ENCODE measurements at regions not wholly inside any gene's neighbourhood (a gene's known extent, or its start where the extent isn't known, plus 50 kb on each side); places are given as distances from the start of the nearest gene placed in this dataset.
"Not testable (repeated sequence)": the region's sequence is repeated elsewhere in the genome, so short reads cannot be mapped to it uniquely, and the experiment has no call there.

DNA sequence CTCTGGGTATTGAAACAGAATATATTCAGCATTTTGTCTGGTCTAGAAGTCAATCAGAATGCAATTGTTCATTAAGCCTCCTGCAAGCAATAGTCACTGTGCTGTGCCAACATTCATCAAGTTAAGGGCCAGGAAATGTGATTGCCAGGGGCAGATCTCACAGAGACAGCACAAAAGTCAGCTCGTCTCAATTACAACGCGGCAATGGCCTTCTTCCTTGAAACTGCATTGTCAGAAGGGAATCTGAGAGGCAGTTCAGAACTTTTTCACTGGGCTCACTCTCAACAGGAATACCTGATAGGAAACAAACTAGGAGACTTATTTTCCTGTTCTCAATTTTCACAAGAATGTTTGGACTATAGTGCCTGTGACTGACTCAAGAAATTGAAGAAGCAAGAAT lies 131.1 kb upstream of the NR3C2 start:
- no peaks in the 10 kb centered on the region for H3K27me3 ChIP-seq (ENCODE audit: control insufficient read depth in 1 of 2, insufficient read depth in 2 of 2, low read length in 2 of 2)
- no peaks in the 10 kb centered on the region for H3K9me3 ChIP-seq (ENCODE audit: control insufficient read depth in 2 of 2, insufficient read depth in 1 of 2, low read depth in 1 of 2, low read length in 1 of 2)
- no peaks in the 10 kb centered on the region for H3K4me1 ChIP-seq (ENCODE audit: control insufficient read depth in 2 of 2, insufficient read depth in 2 of 2, low read length in 1 of 2)
- 33 to 46% methylated on average over 3 of the region's 3 CpGs for WGBS, 2 donors
- no peaks in the 10 kb centered on the region for H3K36me3 ChIP-seq (ENCODE audit: control insufficient read depth in 2 of 2, insufficient read depth in 2 of 2, low read length in 1 of 2)
- no peak overlapping the region for H3K4me3 ChIP-seq (ENCODE audit: low read depth in 1 of 2, low read length in 2 of 2)
- H3K27ac ChIP-seq (ENCODE audit: low read depth in 2 of 2, low read length in 1 of 2), result no peak overlapping the region

GRCh38 chr4:148565801-148566200 lies 123.6 kb upstream of the NR3C2 start:
- H3K27ac ChIP-seq (ENCODE audit: low read depth in 2 of 2, low read length in 1 of 2), result no peak overlapping the region
- no peak overlapping the region for H3K4me3 ChIP-seq (ENCODE audit: low read depth in 1 of 2, low read length in 2 of 2)
- H3K36me3 ChIP-seq (ENCODE audit: control insufficient read depth in 2 of 2, insufficient read depth in 2 of 2, low read length in 1 of 2), result no peaks in the 10 kb centered on the region
- no peaks in the 10 kb centered on the region for H3K9me3 ChIP-seq (ENCODE audit: control insufficient read depth in 2 of 2, insufficient read depth in 1 of 2, low read depth in 1 of 2, low read length in 1 of 2)
- H3K27me3 ChIP-seq (ENCODE audit: control insufficient read depth in 1 of 2, insufficient read depth in 2 of 2, low read length in 2 of 2), result no peaks in the 10 kb centered on the region
- H3K4me1 ChIP-seq (ENCODE audit: control insufficient read depth in 2 of 2, insufficient read depth in 2 of 2, low read length in 1 of 2), result no peaks in the 10 kb centered on the region

GRCh38 chr4:148563684-148564083 lies 121.5 kb upstream of the NR3C2 start:
- Histone ChIP-seq H3K9me3 (ENCODE audit: control insufficient read depth in 2 of 2, insufficient read depth in 1 of 2, low read depth in 1 of 2, low read length in 1 of 2) (no peaks in the 10 kb centered on the region), H3K27ac (ENCODE audit: low read depth in 2 of 2, low read length in 1 of 2) (no peak overlapping the region), H3K36me3 (ENCODE audit: control insufficient read depth in 2 of 2, insufficient read depth in 2 of 2, low read length in 1 of 2) (no peaks in the 10 kb centered on the region), H3K4me1 (ENCODE audit: control insufficient read depth in 2 of 2, insufficient read depth in 2 of 2, low read length in 1 of 2) (no peaks in the 10 kb centered on the region), H3K27me3 (ENCODE audit: control insufficient read depth in 1 of 2, insufficient read depth in 2 of 2, low read length in 2 of 2) (no peaks in the 10 kb centered on the region), H3K4me3 (ENCODE audit: low read depth in 1 of 2, low read length in 2 of 2) (no peak overlapping the region)
- WGBS, 2 donors, result 52 to 58% methylated on average over 3 of the region's 3 CpGs

- 71 to 83% methylated on average over 1 of the region's 1 CpG for WGBS, 2 donors
- no peaks in the 10 kb centered on the region for H3K36me3 ChIP-seq (ENCODE audit: control insufficient read depth in 2 of 2, insufficient read depth in 2 of 2, low read length in 1 of 2)
- no peaks in the 10 kb centered on the region for H3K27me3 ChIP-seq (ENCODE audit: control insufficient read depth in 1 of 2, insufficient read depth in 2 of 2, low read length in 2 of 2)
- no peaks in the 10 kb centered on the region for H3K4me1 ChIP-seq (ENCODE audit: control insufficient read depth in 2 of 2, insufficient read depth in 2 of 2, low read length in 1 of 2)
- no peaks in the 10 kb centered on the region for H3K9me3 ChIP-seq (ENCODE audit: control insufficient read depth in 2 of 2, insufficient read depth in 1 of 2, low read depth in 1 of 2, low read length in 1 of 2)
- H3K4me3 ChIP-seq (ENCODE audit: low read depth in 1 of 2, low read length in 2 of 2), result no peak overlapping the region
- no peak overlapping the region for H3K27ac ChIP-seq (ENCODE audit: low read depth in 2 of 2, low read length in 1 of 2)
These were observed 119.3 kb upstream of the NR3C2 start for GRCh38 chr4:148561467-148561866.

GRCh38 chr4:148557793-148558192 lies 115.6 kb upstream of the NR3C2 start:
- H3K27me3 ChIP-seq (ENCODE audit: control insufficient read depth in 1 of 2, insufficient read depth in 2 of 2, low read length in 2 of 2), result no peaks in the 10 kb centered on the region
- H3K36me3 ChIP-seq (ENCODE audit: control insufficient read depth in 2 of 2, insufficient read depth in 2 of 2, low read length in 1 of 2), result no peaks in the 10 kb centered on the region
- no peak overlapping the region for H3K27ac ChIP-seq (ENCODE audit: low read depth in 2 of 2, low read length in 1 of 2)
- 79 to 86% methylated on average over 3 of the region's 3 CpGs for WGBS, 2 donors
- H3K9me3 ChIP-seq (ENCODE audit: control insufficient read depth in 2 of 2, insufficient read depth in 1 of 2, low read depth in 1 of 2, low read length in 1 of 2), result no peaks in the 10 kb centered on the region
- H3K4me3 ChIP-seq (ENCODE audit: low read depth in 1 of 2, low read length in 2 of 2), result no peak overlapping the region
- H3K4me1 ChIP-seq (ENCODE audit: control insufficient read depth in 2 of 2, insufficient read depth in 2 of 2, low read length in 1 of 2), result no peaks in the 10 kb centered on the region

DNA sequence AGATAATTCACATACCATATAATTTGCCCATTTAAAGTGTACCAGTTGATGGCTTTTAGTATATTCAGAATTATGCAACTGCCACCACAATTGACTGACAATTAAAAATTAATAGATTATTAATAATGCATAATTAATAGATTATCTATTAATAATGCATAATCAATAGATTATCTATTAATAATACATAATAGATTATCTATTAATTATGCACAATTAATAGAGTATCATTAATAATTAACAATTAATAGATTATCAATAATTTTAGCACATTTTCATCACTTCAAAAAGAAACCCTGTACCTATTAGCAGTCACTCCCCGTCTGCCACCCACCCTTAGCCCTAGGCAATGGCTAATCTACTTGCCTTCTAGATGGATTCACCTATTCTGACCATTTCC lies 108.6 kb upstream of the NR3C2 start:
- Histone ChIP-seq H3K9me3 (ENCODE audit: control insufficient read depth in 2 of 2, insufficient read depth in 1 of 2, low read depth in 1 of 2, low read length in 1 of 2) (no peaks in the 10 kb centered on the region), H3K4me3 (ENCODE audit: low read depth in 1 of 2, low read length in 2 of 2) (no peak overlapping the region), H3K27me3 (ENCODE audit: control insufficient read depth in 1 of 2, insufficient read depth in 2 of 2, low read length in 2 of 2) (no peaks in the 10 kb centered on the region), H3K36me3 (ENCODE audit: control insufficient read depth in 2 of 2, insufficient read depth in 2 of 2, low read length in 1 of 2) (no peaks in the 10 kb centered on the region), H3K4me1 (ENCODE audit: control insufficient read depth in 2 of 2, insufficient read depth in 2 of 2, low read length in 1 of 2) (no peaks in the 10 kb centered on the region), H3K27ac (ENCODE audit: low read depth in 2 of 2, low read length in 1 of 2) (no peak overlapping the region)
- WGBS, 2 donors, result 92 to 95% methylated on average over 1 of the region's 1 CpG

DNA sequence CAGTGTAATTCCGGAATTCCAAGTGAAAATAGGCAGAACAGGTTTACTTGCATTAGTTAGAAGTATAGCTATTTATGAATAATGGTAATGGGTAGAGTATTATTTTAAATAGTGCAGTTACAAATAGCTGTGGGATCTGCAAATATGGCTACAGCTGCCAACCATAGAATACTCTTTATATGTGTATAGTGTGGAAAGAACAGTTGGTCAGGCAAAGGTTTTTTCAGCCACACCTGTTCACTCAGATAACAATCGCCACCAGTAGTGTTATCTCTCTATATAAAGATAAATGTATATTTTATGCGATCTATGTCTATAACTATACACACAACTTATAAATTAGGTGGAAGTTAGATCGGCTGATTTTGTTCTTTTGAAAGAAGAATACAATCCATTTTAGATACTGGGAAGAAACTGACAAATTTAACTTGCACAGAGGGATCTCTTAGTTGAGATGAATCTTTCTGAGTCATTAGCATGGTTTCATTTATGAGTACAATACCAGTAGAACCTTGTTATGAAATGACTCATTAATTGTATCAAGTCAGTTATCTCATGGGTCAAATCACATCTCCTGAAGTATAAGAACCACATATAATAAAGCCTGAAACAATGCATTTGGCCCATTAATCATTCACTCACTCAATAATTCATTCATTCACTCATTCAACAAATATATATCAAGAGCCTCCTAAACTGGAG lies 100.9 kb upstream of the NR3C2 start:
- Histone ChIP-seq H3K27me3 (ENCODE audit: control insufficient read depth in 1 of 2, insufficient read depth in 2 of 2, low read length in 2 of 2) (no peaks in the 10 kb centered on the region), H3K9me3 (ENCODE audit: control insufficient read depth in 2 of 2, insufficient read depth in 1 of 2, low read depth in 1 of 2, low read length in 1 of 2) (no peaks in the 10 kb centered on the region), H3K4me1 (ENCODE audit: control insufficient read depth in 2 of 2, insufficient read depth in 2 of 2, low read length in 1 of 2) (no peaks in the 10 kb centered on the region), H3K27ac (ENCODE audit: low read depth in 2 of 2, low read length in 1 of 2) (no peak overlapping the region), H3K36me3 (ENCODE audit: control insufficient read depth in 2 of 2, insufficient read depth in 2 of 2, low read length in 1 of 2) (no peaks in the 10 kb centered on the region), H3K4me3 (ENCODE audit: low read depth in 1 of 2, low read length in 2 of 2) (no peak overlapping the region)
- WGBS, 2 donors, result 75 to 90% methylated on average over 4 of the region's 4 CpGs

DNA sequence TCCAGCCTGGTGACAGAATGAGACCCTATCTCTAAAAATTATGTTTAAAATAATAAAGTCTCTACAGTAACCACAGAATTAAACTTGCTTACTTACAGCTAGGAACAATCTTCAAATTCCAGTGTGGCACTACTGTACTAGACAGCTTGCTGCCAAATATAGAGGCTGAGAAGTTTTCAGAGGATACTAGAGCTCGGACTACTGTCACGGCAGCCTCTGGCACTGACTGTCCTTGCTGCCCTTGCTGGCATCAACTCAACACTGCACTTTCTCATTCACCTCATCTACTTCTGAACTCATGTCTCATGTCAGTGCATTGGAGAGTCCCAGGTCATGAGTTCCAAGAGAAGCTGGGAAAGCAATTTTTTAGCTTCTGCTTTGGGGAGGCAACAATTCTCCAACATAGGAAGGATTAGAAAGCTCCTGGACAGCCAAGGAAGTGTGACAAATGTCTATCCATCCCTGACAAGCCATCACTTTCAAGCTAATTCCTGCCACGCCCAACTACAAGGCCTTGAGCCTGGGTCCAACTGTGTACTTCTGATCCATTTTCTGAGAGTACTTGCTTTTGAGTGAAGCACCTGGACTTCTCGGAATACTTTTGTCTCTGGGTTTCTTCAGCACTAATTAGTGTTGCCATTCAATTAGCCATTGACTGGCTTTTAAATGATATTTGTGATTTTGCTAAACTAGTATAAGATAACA lies 98.6 kb upstream of the NR3C2 start:
- Histone ChIP-seq H3K4me1 (ENCODE audit: control insufficient read depth in 2 of 2, insufficient read depth in 2 of 2, low read length in 1 of 2) (no peaks in the 10 kb centered on the region), H3K9me3 (ENCODE audit: control insufficient read depth in 2 of 2, insufficient read depth in 1 of 2, low read depth in 1 of 2, low read length in 1 of 2) (no peaks in the 10 kb centered on the region), H3K4me3 (ENCODE audit: low read depth in 1 of 2, low read length in 2 of 2) (no peak overlapping the region), H3K36me3 (ENCODE audit: control insufficient read depth in 2 of 2, insufficient read depth in 2 of 2, low read length in 1 of 2) (no peaks in the 10 kb centered on the region), H3K27ac (ENCODE audit: low read depth in 2 of 2, low read length in 1 of 2) (no peak overlapping the region), H3K27me3 (ENCODE audit: control insufficient read depth in 1 of 2, insufficient read depth in 2 of 2, low read length in 2 of 2) (no peaks in the 10 kb centered on the region)
- 69 to 90% methylated on average over 4 of the region's 4 CpGs for WGBS, 2 donors

DNA sequence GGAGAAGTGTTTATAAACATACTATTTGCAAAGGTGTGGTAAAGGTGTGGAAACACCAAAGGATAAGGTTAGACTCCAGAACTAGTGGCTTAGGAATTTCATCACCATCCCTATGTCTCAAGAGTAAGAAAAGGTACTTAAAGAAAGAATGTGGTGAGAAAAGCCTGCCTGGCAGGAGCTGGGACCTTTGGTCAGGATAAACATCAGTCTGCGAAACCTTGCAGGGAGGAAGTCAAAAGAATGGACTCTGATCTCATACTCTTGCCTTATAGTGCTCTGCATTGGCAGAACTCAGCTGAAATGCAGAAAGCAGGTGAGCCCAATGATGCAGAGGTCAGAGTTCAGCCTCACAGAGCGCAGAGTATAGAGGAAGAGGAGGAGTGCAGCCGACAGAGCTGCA lies 97.2 kb upstream of the NR3C2 start:
- H3K9me3 ChIP-seq (ENCODE audit: control insufficient read depth in 2 of 2, insufficient read depth in 1 of 2, low read depth in 1 of 2, low read length in 1 of 2), result peaks cover 0 to 2% of the 10 kb centered on the region in 2 donors
- 72 to 83% methylated on average over 3 of the region's 3 CpGs for WGBS, 2 donors
- no peak overlapping the region for H3K27ac ChIP-seq (ENCODE audit: low read depth in 2 of 2, low read length in 1 of 2)
- no peaks in the 10 kb centered on the region for H3K4me1 ChIP-seq (ENCODE audit: control insufficient read depth in 2 of 2, insufficient read depth in 2 of 2, low read length in 1 of 2)
- no peak overlapping the region for H3K4me3 ChIP-seq (ENCODE audit: low read depth in 1 of 2, low read length in 2 of 2)
- no peaks in the 10 kb centered on the region for H3K36me3 ChIP-seq (ENCODE audit: control insufficient read depth in 2 of 2, insufficient read depth in 2 of 2, low read length in 1 of 2)
- H3K27me3 ChIP-seq (ENCODE audit: control insufficient read depth in 1 of 2, insufficient read depth in 2 of 2, low read length in 2 of 2), result no peaks in the 10 kb centered on the region

DNA sequence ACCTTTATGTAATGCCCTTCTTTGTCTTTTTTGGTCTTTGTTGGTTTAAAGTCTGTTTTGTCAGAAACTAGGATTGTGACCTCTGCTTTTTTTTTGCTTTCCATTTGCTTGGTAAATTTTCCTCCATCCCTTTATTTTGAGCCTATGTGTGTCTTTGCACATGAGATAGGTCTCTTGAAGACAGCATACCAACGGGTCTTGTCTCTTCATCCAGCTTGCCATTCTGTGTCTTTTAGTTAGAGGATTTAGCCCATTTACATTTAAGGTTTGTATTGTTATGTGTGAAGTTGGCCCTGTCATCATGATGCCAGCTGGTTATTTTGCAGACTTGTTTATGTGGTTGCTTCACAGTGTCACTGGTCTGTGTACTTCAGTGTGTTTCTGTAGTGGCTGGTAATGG lies 91.6 kb upstream of the NR3C2 start:
- H3K4me1 ChIP-seq (ENCODE audit: control insufficient read depth in 2 of 2, insufficient read depth in 2 of 2, low read length in 1 of 2); H3K27ac ChIP-seq (ENCODE audit: low read depth in 2 of 2, low read length in 1 of 2); H3K36me3 ChIP-seq (ENCODE audit: control insufficient read depth in 2 of 2, insufficient read depth in 2 of 2, low read length in 1 of 2); H3K4me3 ChIP-seq (ENCODE audit: low read depth in 1 of 2, low read length in 2 of 2); H3K27me3 ChIP-seq (ENCODE audit: control insufficient read depth in 1 of 2, insufficient read depth in 2 of 2, low read length in 2 of 2); H3K9me3 ChIP-seq (ENCODE audit: control insufficient read depth in 2 of 2, insufficient read depth in 1 of 2, low read depth in 1 of 2, low read length in 1 of 2): not testable (repeated sequence)
- 86 to 88% methylated on average over 1 of the region's 1 CpG for WGBS, 2 donors
